GM23248 (cell line): ENCODE measurements at regions not wholly inside any gene's neighbourhood (a gene's known extent, or its start where the extent isn't known, plus 50 kb on each side); places are given as distances from the start of the nearest gene placed in this dataset.

ENCODE experiments used
- DNase-seq: peaks from one replicate; pipeline ENCODE4 v3.0.0-alpha.2; 2015
- H2AFZ ChIP-seq: fragments of 200-600 bp; sonication (generic); 2 replicates; pipeline ENCODE4 v1.6.1; 2016; ENCODE audit warnings: antibody characterized with exemption
- H3F3A ChIP-seq: fragments of 200-600 bp; sonication (generic); 2 replicates; pipeline ENCODE4 v1.6.1; 2016; ENCODE audit warnings: mild to moderate bottlenecking, antibody characterized with exemption, mixed run types; ENCODE audit not compliant: insufficient read depth
- H3K27ac ChIP-seq: fragments of 200-600 bp; sonication (generic); 2 replicates; pipeline ENCODE4 v1.5.1; 2016; ENCODE audit warnings: mild to moderate bottlenecking
- H3K27me3 ChIP-seq: fragments of 200-600 bp; sonication (generic); replicated peaks from 2 replicates; pipeline ENCODE4 v1.6.1; 2016; ENCODE audit warnings: mild to moderate bottlenecking; ENCODE audit not compliant: insufficient read depth
- H3K36me3 ChIP-seq: fragments of 200-600 bp; sonication (generic); 2 replicates; pipeline ENCODE4 v1.6.1; 2016; ENCODE audit warnings: low read depth, mild to moderate bottlenecking
- H3K4me1 ChIP-seq: fragments of 200-600 bp; sonication (generic); 2 replicates; pipeline ENCODE4 v1.6.1; 2016; ENCODE audit warnings: mild to moderate bottlenecking; ENCODE audit not compliant: insufficient read depth
- H3K4me2 ChIP-seq: fragments of 200-600 bp; sonication (generic); one replicate; pipeline ENCODE4 v1.6.1; 2016; ENCODE audit warnings: mild to moderate bottlenecking; ENCODE audit not compliant: unreplicated experiment
- H3K4me3 ChIP-seq: fragments of 200-600 bp; sonication (generic); 2 replicates; pipeline ENCODE4 v1.5.1; 2016; ENCODE audit warnings: mild to moderate bottlenecking
- H3K79me2 ChIP-seq: fragments of 200-600 bp; sonication (generic); 2 replicates; pipeline ENCODE4 v1.6.1; 2016; ENCODE audit warnings: mild to moderate bottlenecking; ENCODE audit not compliant: insufficient read depth
- H3K9ac ChIP-seq: fragments of 200-600 bp; sonication (generic); 2 replicates; pipeline ENCODE4 v1.6.1; 2016; ENCODE audit warnings: mild to moderate bottlenecking
- H3K9me2 ChIP-seq: fragments of 200-600 bp; sonication (generic); 2 replicates; pipeline ENCODE4 v1.6.1; 2016; ENCODE audit warnings: mixed run types, mild to moderate bottlenecking, moderate library complexity; ENCODE audit not compliant: insufficient read depth
- H3K9me3 ChIP-seq: fragments of 200-600 bp; sonication (generic); one replicate; pipeline ENCODE4 v1.6.1; 2017; ENCODE audit warnings: low read depth
- H4K20me1 ChIP-seq: fragments of 200-600 bp; sonication (generic); 2 replicates; pipeline ENCODE4 v1.6.0; 2016; ENCODE audit not compliant: insufficient read depth
- EZH2 ChIP-seq: fragments of 200-600 bp; sonication (generic); IDR thresholded peaks from 2 replicates; pipeline ENCODE4 v1.6.1; 2018; ENCODE audit warnings: antibody characterized with exemption, mild to moderate bottlenecking; ENCODE audit not compliant: insufficient read depth, poor library complexity, severe bottlenecking
- EZH2phosphoT487 ChIP-seq: fragments of 200-600 bp; sonication (generic); IDR thresholded peaks from 2 replicates; pipeline ENCODE4 v1.6.1; 2018; ENCODE audit warnings: antibody characterized with exemption, moderate library complexity, mild to moderate bottlenecking, low read depth; ENCODE audit not compliant: insufficient read depth
- WGBS, 2 experiments: methylation state at CpG; one replicate each; pipeline ENCODE4 v1.1.6; 2015 to 2017; ENCODE audit warnings: low lambda C conversion rate in 2 of 2, low coverage in 1 of 2; ENCODE audit errors: missing lambda C conversion rate in 2 of 2; 5-methylcytosine and 5-hydroxymethylcytosine counted together
- in situ Hi-C: fragments of 300-500 bp; cut with MboI; formaldehyde crosslinking; loops from 2 replicates; pipeline ENCODE4 v1.15.0; 2020

DNA sequence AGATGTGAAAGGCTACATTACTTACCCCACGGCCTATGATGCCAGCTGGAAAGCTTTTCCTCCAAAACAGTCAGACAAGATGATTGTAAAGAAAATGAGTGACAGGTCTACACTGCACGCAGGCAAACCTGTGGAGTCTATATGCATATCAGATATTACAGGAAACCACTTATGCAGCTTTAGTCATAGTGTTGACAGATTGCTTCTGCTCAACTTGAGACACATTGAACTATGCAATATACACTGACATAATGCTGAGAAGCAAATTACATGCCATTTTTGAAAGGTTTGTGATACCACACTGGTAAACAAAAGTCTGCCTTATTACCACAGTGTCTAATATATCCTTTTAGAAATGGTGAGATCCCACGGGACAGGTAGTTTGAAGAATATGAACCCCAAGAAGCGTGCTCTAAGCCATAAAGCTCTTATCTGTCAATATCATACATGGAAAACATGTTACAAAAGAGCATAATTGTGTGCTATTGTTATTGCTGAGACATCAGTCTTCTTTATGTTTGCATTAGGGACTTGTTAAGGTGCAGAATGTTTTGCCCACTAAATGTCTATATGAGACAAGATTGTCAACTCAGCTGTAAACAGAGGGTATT is 1835.8 kb upstream of the TENM3 start:
- Histone ChIP-seq H3K4me3 (no peak overlapping the region), H3K9ac (no peak overlapping the region), H3K27me3 (no peaks in the 10 kb centered on the region), H3K79me2 (no peaks in the 10 kb centered on the region), H3F3A (no peaks in the 10 kb centered on the region), H3K9me2 (no peaks in the 10 kb centered on the region), H3K36me3 (no peaks in the 10 kb centered on the region), H3K27ac (no peak overlapping the region), H3K4me2 (no peak overlapping the region), H3K4me1 (no peaks in the 10 kb centered on the region), H3K9me3 (no peaks in the 10 kb centered on the region), H4K20me1 (no peaks in the 10 kb centered on the region), H2AFZ (no peak overlapping the region)
- no peak for TF ChIP-seq EZH2
- no peak for TF ChIP-seq EZH2phosphoT487
- in situ Hi-C loops, result no loop called here
- 8 to 13% methylated on average over 4 of the region's 4 CpGs for WGBS, 2 experiments
- DNase-seq, result no peak

DNA sequence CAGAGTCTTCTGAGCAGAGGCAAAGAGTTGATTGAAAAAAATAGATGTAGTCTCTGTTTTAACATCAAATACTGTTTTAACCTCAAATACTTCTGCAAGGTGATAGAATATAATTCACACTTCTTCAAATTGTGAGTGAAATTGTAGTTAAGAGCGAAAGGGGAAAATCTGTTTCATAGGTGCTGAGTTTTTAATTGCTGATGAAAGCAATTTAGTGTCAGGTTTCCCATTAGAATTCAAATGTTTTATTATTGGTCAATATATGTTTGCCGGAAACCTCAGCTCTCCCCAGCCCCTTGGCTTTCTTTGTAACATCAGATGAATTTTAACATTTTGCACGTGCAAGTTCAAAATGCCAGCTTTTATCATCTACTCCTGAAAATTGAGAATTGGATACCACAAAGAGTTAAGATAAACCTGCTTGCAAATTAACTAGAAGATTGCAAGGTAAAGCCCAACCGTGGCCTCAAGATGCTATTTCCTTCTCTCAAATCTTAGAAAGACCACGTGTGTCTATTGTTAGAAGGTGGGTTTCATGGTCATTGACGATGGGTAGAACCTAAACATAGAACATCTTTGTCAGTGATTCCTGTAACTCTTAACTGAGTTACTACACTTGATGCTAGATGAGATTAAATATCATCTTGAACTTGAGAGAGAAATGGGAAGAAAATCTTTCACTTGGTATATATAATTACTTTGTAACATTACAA is 1824.2 kb upstream of the TENM3 start:
- H3K79me2 ChIP-seq, result no peaks in the 10 kb centered on the region
- no peak for TF ChIP-seq EZH2
- no peak for TF ChIP-seq EZH2phosphoT487
- WGBS, 2 experiments, result 11 to 13% methylated on average over 6 of the region's 6 CpGs
- no peaks in the 10 kb centered on the region for H3K9me3 ChIP-seq
- H3K4me3 ChIP-seq, result no peak overlapping the region
- H3K9ac ChIP-seq, result no peak overlapping the region
- in situ Hi-C loops, result no loop called here
- H3K9me2 ChIP-seq, result no peaks in the 10 kb centered on the region
- DNase-seq, result no peak
- no peaks in the 10 kb centered on the region for H3K27me3 ChIP-seq
- H4K20me1 ChIP-seq, result no peaks in the 10 kb centered on the region
- no peak overlapping the region for H2AFZ ChIP-seq
- H3K4me2 ChIP-seq, result no peak overlapping the region
- no peaks in the 10 kb centered on the region for H3K36me3 ChIP-seq
- no peak overlapping the region for H3K27ac ChIP-seq
- no peaks in the 10 kb centered on the region for H3K4me1 ChIP-seq
- H3F3A ChIP-seq, result no peaks in the 10 kb centered on the region

DNA sequence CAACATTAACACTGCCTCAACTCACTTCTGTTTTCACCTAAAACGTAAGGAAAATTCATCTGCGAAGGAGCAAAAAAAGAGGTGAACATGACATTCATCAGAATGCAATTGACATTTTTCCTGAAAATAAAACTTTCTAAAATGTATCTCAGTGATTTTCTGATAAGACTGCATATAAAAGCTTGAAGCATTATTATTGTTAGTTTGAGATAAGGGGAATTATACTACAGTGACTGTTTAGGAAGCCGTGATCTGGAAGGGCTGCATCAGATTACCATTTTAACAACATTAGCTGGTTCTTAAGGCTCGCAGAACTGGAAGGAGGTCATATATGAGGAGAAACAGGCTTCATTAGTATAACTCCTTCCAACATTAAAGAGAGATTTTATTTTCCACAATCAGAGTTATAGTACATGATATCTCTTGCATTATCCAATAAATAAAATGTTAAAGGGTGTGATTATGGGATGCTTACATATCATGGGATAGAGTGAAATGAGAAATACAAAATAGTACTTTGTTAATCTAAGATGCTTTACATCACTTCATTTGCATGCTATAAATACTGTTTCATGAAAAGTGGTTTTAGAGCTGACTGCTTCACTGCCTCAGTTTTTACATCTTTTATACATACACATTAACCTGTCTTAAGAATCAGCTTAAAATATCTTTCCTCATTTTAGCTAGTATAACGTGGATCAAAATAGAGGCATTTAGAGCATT is 1820.1 kb upstream of the TENM3 start:
- no peaks in the 10 kb centered on the region for H3K79me2 ChIP-seq
- TF ChIP-seq EZH2 (no peak), EZH2phosphoT487 (no peak)
- no peak overlapping the region for H3K27ac ChIP-seq
- H3F3A ChIP-seq, result no peaks in the 10 kb centered on the region
- no peaks in the 10 kb centered on the region for H3K9me3 ChIP-seq
- H3K27me3 ChIP-seq, result no peaks in the 10 kb centered on the region
- no peaks in the 10 kb centered on the region for H3K9me2 ChIP-seq
- H3K36me3 ChIP-seq, result no peaks in the 10 kb centered on the region
- no peak overlapping the region for H2AFZ ChIP-seq
- in situ Hi-C loops, result no loop called here
- H3K9ac ChIP-seq, result no peak overlapping the region
- 29 to 34% methylated on average over 5 of the region's 5 CpGs for WGBS, 2 experiments
- no peaks in the 10 kb centered on the region for H3K4me1 ChIP-seq
- no peaks in the 10 kb centered on the region for H4K20me1 ChIP-seq
- H3K4me3 ChIP-seq, result no peak overlapping the region
- H3K4me2 ChIP-seq, result no peak overlapping the region
- no peak for DNase-seq

DNA sequence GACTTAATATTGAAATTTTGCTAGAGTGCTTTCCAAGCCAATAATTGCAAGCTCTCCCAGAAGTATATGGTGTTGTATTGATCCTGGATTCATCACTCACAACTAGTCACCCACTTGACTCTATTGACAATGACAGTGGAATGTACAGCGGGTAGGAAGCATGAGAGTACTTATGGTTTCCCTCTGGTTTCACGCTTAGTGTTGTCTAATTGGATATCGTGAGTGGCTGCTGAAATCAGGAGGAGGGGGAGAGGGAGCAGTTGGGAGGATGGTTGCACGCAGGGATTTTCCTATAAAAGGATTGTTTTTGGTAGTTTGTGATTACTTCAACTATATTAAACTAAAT is 1819.5 kb upstream of the TENM3 start:
- Histone ChIP-seq H3K4me3 (no peak overlapping the region), H3K27me3 (no peaks in the 10 kb centered on the region), H4K20me1 (no peaks in the 10 kb centered on the region), H3K4me1 (no peaks in the 10 kb centered on the region), H3K9ac (no peak overlapping the region), H3K9me3 (peaks cover 3% of the 10 kb centered on the region), H3K36me3 (no peaks in the 10 kb centered on the region), H3K79me2 (no peaks in the 10 kb centered on the region), H3K27ac (no peak overlapping the region), H3K9me2 (no peaks in the 10 kb centered on the region), H3K4me2 (no peak overlapping the region), H3F3A (no peaks in the 10 kb centered on the region), H2AFZ (no peak overlapping the region)
- 7 to 14% methylated on average over 4 of the region's 4 CpGs for WGBS, 2 experiments
- TF ChIP-seq EZH2 (no peak), EZH2phosphoT487 (no peak)
- in situ Hi-C loops, result no loop called here
- no peak for DNase-seq
